ENCODE measurements at regions not wholly inside any gene's neighbourhood (a gene's known extent, or its start where the extent isn't known, plus 50 kb on each side); places are given as distances from the start of the nearest gene placed in this dataset.

DNA sequence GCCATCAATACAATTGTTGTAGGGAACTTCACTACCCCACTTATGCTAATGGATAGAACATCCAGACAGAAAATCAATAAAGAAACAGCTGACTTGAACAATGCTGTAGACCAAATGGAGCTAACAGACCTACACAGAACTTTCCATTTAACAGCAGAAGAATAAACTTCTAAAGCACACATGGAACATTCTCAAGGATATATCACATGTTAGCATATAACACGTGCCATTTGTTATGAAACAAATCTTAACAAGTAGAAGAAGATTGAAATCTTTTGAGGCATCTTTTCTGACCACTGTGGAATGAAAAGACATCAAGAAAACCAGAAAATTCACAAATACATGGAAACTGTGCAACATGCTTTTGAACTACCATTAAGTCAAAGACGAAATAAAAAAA is 62.5 kb upstream of the RNU6-8 start:
- H3K4me3 ChIP-seq (replicated peaks; ENCODE audit: low read depth, low read length) = no peak overlapping the region
- DNase-seq (ENCODE audit: extremely low read depth, low read depth) = no peak
- TF ChIP-seq, protein P1, sequence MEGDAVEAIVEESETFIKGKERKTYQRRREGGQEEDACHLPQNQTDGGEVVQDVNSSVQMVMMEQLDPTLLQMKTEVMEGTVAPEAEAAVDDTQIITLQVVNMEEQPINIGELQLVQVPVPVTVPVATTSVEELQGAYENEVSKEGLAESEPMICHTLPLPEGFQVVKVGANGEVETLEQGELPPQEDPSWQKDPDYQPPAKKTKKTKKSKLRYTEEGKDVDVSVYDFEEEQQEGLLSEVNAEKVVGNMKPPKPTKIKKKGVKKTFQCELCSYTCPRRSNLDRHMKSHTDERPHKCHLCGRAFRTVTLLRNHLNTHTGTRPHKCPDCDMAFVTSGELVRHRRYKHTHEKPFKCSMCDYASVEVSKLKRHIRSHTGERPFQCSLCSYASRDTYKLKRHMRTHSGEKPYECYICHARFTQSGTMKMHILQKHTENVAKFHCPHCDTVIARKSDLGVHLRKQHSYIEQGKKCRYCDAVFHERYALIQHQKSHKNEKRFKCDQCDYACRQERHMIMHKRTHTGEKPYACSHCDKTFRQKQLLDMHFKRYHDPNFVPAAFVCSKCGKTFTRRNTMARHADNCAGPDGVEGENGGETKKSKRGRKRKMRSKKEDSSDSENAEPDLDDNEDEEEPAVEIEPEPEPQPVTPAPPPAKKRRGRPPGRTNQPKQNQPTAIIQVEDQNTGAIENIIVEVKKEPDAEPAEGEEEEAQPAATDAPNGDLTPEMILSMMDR (IDR thresholded peaks at IDR 0.05; ENCODE audit: low read depth, low read length, missing control alignments) = no peak

DNA sequence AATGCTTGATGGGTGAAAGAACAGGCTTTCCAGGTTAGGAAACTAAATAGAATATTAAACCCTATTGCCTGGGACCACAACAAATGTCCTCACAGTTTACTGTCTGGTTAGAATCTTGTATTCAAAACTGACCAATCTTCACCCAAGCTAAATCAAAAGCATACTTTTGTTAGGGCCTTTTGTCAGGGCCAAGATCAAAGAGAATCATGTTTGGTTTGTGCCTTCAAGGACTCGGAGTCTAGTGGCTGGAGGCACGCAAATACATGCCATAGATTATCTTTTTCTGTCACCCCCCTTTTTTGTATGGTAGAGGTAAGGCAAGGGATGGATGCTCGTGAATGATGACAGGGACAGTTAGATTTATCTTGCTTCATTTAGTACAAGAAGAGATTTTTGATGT is 51.1 kb upstream of the AKAP6 start:
- TF ChIP-seq, protein P1 (IDR thresholded peaks at IDR 0.05; ENCODE audit: low read depth, low read length, missing control alignments) = no peak
- H3K4me3 ChIP-seq (replicated peaks; ENCODE audit: low read depth, low read length) = no peak overlapping the region
- no peak for DNase-seq (ENCODE audit: extremely low read depth, low read depth)

Data from HFF-Myc (cell line).